UCSD-AML1 (cell line): ENCODE measurements at regions not wholly inside any gene's neighbourhood (a gene's known extent, or its start where the extent isn't known, plus 50 kb on each side); places are given as distances from the start of the nearest gene placed in this dataset.
A peak's percentile ranks its signal among the peaks of the same experiment; 100 is the strongest.
"Not testable (repeated sequence)": the region's sequence is repeated elsewhere in the genome, so short reads cannot be mapped to it uniquely, and the experiment has no call there.

Experiments used
- DNase-seq: peaks from one replicate; lab custom pipeline; 2025; ENCODE audit not compliant: unreplicated experiment; lab: John Stamatoyannopoulos, UW

GRCh38 chr5:138702166-138703077 lies 50.8 kb upstream of the CTNNA1 start:
- no peak for DNase-seq

- no peak for DNase-seq
Observed at GRCh38 chr5:138701678-138702077, 51.5 kb upstream of the CTNNA1 start.

GRCh38 chr5:138700581-138701362 lies 52.5 kb upstream of the CTNNA1 start:
- DNase-seq, result no peak

- DNase-seq, result no peak
Observed at GRCh38 chr5:138699482-138699881, 53.7 kb upstream of the CTNNA1 start.

DNA sequence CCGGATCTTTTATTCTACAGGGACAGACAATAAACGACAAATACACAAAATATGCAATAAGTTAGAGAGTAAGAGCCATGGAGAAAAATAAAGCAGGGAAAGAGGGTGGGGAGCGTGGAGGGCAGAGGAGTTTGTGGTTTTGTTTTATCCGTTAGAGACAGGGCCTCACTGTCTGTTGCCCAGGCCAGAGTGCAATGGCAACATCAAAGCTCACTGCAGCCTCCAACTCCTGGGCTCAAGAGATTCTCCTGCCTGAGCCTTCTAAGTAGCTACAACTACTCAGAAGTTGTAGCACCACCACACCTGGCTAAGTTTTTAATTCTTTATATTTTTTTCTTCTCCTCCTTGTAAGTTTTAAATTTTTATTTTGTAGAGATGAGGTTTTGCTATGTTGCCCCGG lies 54.5 kb upstream of the CTNNA1 start:
- DNase-seq, result no peak

GRCh38 chr5:138697720-138698360 lies 55.4 kb upstream of the CTNNA1 start:
- DNase-seq, result no peak

DNA sequence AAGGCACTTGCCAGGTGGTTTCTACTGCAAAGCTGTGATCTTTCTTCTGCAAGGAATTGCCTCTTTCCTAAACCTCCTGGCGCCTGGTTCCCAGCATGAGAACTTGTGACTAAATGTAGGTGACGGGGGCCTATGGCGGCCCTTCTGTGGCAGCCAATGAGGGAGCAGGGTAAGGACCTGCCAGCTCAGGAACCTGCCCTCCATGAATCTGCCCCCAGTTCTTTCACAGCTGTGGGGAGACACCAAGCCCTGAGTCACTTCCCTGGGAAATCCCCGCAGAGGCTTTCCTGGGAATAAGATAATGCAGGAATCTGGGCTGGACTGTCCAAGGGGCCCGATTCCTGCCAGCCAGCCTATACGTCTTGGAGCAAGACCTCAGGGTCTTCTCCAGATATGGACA lies 56.7 kb upstream of the CTNNA1 start:
- DNase-seq, result no peak

GRCh38 chr5:138695781-138696180 lies 57.4 kb upstream of the CTNNA1 start:
- no peak for DNase-seq

DNA sequence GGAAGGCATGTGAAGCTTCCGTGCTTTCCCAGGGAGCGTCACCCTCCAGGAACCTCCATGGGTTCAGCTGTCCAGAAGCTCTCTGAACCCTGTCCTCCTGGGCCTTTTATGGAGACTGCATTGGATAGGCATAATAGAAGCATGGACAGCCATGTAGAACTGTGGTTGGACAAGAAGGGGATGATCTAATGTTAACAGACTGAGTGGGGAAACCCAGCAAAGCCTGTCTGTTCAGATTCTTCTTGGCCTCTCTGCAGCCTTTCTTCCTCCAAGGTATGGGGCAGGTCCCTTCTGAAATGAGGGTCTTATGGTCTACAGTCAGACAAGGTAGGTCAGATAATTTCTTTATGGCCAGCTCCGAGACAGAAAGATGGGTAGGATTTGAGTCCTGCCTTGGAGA lies 59.1 kb upstream of the CTNNA1 start:
- DNase-seq, result no peak

DNA sequence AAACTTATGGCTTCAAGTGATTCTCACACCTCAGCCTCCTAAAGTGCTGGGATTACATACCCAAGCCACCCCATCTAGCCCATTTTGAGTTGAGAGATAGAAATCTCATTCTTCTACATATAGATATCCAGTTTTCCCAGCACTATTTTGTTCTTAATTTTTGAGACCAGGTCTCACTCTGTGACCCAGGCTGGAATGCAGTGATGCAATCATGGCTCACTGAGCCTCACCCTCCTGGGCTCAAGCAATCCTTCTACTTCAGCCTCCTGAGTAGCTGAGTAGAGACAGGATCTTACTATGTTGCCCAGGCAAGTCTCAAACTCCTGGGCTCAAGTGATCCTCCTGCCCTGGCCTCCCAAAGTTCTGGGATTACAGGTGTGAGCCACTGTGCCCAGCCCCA lies 60.9 kb upstream of the CTNNA1 start:
- DNase-seq, result no peak

DNA sequence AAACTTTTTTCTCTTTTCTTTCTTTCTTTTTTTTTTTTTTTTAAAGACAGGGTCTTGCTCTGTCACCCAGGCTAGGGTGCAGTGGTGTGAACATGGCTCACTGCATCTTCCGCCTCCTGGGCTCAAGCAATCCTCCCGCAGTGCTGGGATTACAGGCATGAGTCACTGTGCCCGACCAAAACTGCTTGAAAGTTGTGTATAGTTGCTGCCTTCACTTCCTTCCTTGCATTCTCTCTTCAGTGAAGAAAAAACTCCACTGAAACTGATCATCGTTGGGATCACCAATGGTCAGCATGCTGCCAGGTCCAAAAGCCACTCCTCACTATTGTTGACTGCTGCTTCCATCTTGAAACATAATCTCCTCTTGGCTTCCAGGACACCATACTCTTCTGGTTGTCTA lies 66.6 kb upstream of the CTNNA1 start:
- DNase-seq, result no peak

- no peak for DNase-seq
Observed at GRCh38 chr5:138685193-138685745, 68.0 kb upstream of the CTNNA1 start.

- not testable (repeated sequence) for DNase-seq
Observed at GRCh38 chr5:138682462-138682861, 70.8 kb upstream of the CTNNA1 start.

DNA sequence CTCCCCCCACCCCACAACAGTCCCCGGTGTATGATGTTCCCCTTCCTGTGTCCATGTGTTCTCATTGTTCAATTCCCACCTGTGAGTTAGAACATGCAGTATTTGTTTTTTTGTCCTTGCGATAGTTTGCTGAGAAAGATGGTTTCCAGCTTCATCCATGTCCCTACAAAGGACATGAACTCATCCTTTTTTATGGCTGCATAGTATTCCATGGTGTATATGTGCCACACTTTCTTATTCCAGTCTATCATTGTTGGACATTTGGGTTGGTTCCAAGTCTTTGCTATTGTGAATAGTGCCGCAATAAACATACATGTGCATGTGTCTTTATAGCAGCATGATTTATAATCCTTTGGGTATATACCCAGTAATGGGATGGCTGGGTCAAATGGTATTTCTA lies 74.4 kb upstream of the CTNNA1 start:
- not testable (repeated sequence) for DNase-seq

GRCh38 chr5:138677782-138678181 lies 75.4 kb upstream of the CTNNA1 start:
- DNase-seq, result no peak

- no peak for DNase-seq
Observed at GRCh38 chr5:138676556-138677193, 76.5 kb upstream of the CTNNA1 start.

- no peak for DNase-seq
Observed at GRCh38 chr5:138676002-138676401, 77.2 kb upstream of the CTNNA1 start.

DNA sequence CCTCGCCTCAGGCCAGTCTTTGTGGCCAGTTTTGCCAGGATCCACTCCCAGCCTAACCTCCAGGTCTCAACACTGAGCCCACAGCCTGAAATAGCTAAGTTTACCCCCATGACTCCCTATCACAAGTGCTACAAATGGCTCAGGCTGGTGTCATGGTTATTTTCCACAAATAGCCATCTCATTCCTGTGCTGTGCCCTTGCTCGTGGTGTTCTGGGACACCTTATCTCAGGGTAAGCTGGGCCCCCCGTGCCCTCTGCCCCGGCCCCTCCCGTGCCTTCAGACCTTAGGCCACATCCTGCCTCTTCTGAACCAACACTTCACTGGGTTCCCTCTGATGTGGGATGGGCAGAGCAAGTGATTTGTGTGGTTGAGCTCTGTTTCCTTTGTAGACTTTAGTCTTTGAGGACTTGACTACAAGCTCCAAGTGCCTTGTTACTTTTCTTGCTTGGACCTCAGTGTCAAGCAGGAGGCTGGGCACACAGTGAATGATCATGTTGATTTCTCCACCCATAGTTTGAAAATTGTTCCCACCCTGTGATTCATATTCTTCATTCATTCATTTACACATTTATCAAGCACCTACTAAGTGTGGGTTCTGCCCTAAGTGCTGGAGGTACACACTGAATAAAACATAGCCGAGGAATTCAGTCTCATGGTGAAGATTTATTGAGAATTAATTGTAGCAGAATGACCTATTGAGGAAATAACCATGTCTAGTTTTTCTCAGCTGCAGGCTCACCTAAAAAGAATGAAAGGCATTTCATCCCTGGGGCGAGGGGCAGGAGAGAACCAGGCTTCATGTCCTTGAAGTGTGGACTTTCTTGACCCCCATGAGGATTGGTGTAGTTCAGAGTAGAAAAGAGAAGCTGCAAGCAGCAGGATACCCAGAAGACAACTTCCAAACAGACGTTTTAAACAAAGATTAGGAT lies 84.5 kb upstream of the CTNNA1 start:
- DNase-seq, result peak; percentile 29

GRCh38 chr5:138667782-138668331 lies 85.4 kb upstream of the CTNNA1 start:
- DNase-seq, result not testable (repeated sequence)
